Ramos (cell line): ENCODE measurements at regions not wholly inside any gene's neighbourhood (a gene's known extent, or its start where the extent isn't known, plus 50 kb on each side); places are given as distances from the start of the nearest gene placed in this dataset.

Experiments used
- in situ Hi-C: fragments of 300-500 bp; cut with MboI; formaldehyde crosslinking; loops from one replicate; pipeline ENCODE4 v1.14.3; 2022; ENCODE audit warnings: low sequenced_read_pairs; ENCODE audit not compliant: unreplicated experiment

DNA sequence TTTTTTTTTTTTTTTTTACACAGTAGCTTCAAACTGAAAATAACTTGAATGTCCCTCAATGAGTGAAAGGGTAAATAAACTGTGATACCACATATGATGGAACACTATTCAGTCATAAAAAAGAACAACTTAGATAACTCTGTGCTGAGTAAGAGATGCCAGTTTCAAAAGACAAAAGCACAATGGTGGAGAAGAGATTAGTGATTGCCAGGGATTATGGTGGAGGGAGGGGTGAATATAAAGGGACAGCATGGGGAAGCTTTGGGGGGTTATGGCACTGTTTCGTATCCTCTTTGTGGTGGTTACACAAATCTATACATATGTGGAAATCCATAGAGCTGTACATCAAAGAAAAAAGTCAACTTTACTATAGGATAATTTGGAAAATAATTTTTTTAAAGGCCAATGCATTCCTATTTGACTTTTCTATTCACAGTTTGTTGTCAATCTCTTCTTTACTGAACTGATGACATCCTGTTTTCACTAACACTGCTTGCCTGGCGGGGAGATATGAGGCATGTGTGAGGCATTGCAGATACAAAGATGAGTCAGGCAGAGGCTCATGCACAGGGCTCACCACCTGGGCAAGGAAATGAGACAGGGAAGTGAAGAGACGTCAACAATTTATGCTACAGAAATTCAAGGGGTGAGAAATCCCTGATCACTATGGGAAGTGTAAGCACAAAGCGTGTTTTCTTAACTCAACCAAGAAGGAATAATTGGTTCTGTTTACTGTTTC, 302.7 kb downstream of the DUSP10 start:
- in situ Hi-C loops: no loop called here

DNA sequence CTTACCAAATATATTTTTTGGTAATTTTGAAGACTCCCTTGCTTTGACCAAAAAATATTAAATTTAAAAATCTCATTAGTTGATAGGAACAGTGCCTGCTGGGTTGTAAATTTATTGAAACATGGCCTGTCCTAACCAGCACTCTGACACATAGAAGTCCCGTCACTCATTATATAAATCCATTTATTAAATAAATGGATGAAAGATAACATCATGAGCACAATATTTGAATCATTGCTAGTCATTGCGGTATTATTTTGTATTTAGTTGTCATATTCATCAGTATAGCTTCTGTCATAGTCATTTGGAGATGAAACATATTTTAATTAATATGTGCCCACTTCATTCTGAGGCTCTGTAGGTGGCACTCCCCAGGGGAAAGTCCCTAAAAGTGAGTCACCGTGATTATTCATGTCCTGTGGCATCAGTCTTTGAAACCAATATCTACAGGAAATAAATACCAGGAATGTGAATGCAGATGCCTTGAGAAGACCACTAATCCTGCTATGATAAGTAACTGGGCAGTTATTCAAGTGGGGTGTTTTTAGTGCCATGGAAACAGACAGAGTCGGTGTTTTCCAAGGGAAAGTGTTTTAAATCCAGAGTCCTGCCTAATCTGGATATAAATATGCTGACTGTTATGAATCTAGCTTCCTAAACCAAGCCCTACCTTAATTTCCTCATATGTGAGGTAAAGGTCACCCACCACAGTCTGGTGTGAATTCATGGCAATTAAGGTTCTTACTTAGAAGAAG, 302.0 kb downstream of the DUSP10 start:
- in situ Hi-C loops: no loop called here

DNA sequence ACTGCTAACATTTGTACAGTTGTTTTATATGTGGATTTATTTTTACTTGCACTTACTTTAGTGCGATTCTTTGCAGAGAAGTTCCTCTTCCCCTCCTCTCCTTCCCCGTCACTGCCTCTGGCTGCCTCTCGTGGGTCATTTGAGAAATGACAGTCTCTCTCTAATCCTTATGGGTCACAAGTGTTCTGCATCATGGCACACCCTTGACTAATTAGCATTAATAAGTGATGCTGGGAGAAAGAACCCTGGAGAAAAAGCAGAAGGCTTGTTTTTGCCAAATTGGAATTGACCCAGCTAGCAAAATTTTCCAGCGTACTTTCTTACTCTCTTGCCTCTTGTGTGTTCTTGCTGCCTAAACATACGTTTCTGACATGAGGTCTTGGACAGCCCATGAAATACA, 301.2 kb downstream of the DUSP10 start:
- in situ Hi-C loops: no loop called here

DNA sequence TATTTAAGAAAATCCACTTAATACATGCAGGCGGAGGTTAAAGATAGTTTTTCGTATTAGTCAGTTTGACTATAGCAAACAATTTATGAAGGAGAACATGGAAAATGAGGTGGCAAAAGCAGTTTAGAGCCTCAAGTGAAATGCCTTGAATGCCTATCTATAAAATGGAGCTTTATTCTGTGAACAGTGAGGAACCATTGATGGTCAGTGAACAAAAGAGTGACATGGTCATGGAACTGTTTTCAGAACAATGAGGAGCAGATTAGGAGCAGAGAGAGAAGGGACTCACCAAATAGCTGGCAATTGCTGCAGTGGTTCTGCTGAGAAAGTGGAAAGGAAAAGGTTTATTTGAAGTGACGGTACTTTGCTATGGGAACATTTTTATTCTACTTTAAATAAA, 299.8 kb downstream of the DUSP10 start:
- in situ Hi-C loops: no loop called here

DNA sequence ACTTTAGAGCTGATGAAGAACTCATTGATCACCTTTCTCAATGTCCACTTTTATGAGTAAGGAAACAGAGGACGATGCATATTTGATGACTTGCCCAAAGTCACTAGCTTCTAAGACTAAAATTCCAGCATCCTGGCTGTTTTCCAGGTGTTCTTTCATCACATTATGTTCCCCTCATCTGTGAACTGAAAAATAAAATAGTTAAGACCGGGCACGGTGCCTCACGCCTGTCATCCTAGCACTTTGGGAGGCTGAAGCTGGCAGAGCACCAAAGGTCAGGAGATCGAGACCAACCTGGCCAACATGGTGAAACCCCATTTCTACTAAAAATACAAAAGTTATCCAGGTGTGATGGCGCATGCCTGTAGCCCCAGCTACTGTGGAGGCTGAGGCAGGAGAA, 297.5 kb downstream of the DUSP10 start:
- in situ Hi-C loops: no loop called here

DNA sequence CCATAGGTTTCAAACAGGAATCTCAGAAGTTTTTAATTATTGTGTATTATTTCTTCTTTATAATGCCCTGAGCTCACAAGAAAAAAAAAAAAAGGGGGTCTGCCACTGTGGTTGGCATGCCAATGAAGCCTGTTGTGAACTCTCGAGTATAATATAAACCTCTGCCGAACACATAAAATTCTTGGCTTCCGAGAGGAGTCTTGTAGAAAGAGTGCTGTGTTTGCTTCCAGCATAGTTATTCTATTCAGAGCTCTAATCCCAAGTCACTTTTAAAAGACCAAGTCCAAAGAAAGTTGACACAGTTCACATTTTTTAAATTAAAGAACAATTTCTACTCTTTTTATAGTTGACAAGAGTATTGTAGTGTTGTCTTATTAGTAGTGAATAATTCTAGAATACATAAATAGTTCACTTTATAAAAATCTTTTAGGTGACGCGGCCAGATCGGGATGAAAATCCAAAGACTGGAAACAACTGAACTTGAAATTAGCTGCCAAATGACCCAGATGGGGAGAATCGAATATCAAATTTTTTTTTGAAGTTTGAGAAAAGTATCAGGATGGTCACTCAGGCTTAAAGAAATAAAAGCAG, 293.2 kb downstream of the DUSP10 start:
- in situ Hi-C loops: no loop called here

DNA sequence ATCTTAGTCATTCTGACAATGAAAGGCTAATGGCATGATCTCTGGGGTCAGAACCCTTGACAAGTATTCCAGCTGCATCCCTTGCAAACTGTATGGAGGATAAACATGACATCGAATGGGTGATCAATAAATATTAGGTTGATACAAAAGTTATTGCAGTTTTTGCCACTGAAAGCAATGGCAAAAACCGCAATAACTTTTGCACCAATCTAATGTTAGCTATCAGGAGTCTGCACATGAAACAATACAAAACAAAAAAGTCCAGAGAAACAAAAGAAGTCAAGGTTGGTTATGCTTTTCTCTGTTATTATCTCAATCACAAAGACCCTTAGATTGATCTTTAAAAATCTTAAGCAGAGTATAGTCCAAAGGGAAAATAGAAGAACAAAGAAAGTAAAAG, 292.7 kb downstream of the DUSP10 start:
- in situ Hi-C loops: no loop called here

DNA sequence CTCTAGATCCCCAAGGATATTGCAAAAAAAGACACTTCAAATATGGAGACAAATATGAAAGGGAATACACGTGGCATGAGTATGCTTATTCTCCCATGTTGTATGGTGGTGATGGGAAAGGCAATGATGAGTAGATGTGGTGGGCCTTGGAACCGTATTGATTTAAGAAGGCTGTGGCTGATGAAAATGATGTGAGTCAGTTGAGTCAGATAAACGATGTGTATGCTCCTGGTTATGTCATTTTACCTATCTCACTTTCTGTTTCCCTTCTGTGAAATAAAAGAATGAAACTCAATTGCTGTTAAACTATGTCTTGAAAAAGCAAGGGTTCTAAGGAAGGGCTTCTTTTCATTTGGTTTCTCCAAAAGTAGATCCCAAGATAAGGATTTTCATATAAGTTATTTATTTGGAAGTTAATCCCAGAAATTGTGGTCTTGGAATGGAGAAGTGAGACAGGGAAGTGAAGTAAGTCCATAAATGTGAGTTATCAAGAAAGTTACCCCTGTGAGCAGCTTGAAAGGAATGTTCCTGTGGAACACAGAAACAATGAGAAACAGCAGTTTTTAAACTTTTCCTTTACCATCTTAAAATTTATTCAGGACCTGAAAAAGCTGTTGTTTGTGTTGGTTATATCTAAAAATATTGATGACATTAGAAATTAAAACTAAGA, 292.0 kb downstream of the DUSP10 start:
- in situ Hi-C loops: no loop called here

DNA sequence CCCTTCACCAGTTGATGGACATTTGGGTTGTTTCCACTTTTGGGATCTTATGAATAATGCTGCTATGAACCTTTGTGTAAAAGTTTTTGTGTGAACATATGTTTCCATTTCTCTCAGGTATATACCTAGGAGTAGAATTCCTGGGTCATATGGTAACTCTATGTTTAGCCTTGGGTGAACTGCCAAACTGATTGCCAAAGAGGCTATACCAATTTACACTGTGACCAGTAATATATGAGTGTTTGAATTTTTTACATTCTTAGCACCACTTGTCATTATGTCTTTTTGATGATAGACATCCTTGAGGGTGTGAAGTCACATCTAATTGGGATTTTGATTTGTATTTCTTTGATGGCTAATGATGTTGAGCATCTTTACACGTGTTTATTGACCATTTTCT, 290.1 kb downstream of the DUSP10 start:
- in situ Hi-C loops: no loop called here

DNA sequence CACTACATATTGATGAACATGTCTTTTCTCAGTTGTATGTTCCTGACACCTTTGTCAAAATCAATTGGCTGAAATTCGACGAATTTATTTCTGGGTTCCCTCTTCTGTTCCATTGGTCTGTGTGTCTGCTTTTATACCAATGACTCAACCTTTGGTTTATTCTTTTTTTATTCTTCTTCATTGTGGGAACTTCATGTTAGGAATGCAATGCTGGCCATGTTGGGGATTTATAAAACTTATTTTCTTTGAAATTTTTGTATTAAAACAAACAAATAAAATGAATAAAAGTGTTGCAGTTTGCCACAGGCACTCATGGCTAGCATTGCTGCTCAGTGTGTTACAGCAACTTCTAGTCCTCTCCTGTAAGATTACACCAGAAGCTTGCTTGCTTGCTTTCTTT, 287.8 kb downstream of the DUSP10 start:
- in situ Hi-C loops: no loop called here

DNA sequence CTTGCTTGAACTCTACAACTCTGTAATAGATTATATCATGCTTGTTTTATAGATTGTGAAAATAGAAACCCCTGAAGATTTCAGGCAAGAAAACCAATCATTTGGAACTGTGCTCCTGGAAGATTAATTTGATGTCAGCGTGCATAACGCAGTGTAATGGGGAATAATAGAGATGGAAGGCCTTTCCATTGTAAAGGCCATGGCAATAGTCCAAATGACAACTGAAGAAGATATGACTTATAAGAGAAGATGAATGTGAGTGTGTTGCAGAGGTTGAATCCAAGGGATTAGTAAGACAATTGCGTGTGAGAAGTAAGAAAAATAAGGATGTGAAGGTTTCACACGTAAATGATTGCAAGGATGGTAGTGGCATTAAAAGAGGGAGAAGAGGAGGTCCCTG, 285.0 kb downstream of the DUSP10 start:
- in situ Hi-C loops: no loop called here

DNA sequence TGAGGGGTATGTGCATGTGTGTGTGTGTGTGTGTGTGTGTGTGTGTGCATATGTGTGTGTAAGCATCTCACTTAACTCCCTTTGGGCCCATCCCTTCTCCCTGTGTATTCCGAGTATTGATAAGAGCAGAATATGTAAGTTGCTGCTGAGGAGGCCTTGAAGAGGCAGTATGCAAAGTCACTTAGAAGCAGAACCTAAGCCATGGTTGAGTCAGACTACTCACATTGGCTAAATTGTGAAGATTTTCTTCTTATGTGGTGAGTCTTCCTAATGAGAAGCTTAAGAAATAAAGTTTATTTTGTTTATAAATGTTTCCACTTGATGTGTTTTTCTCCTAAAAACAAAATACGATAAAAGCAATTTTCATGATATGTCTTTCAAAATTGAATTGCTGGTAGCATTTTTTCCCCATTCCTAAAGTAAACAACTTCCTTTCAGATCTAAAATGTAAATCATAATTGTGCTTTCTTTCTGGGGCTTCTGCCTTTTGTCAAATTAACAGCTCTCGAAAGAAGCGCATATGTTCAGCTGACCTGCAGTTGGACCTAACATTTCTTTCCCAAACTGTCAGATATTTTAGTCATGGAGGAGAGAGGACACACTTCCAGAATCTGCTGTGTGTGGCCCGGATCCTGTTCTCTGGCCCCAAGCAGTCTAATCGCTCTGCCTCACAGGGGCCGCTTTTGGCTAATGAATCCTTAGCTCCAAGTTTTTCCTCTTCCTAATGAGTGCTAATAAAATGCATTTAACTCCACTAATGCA, 284.0 kb downstream of the DUSP10 start:
- in situ Hi-C loops: no loop called here

DNA sequence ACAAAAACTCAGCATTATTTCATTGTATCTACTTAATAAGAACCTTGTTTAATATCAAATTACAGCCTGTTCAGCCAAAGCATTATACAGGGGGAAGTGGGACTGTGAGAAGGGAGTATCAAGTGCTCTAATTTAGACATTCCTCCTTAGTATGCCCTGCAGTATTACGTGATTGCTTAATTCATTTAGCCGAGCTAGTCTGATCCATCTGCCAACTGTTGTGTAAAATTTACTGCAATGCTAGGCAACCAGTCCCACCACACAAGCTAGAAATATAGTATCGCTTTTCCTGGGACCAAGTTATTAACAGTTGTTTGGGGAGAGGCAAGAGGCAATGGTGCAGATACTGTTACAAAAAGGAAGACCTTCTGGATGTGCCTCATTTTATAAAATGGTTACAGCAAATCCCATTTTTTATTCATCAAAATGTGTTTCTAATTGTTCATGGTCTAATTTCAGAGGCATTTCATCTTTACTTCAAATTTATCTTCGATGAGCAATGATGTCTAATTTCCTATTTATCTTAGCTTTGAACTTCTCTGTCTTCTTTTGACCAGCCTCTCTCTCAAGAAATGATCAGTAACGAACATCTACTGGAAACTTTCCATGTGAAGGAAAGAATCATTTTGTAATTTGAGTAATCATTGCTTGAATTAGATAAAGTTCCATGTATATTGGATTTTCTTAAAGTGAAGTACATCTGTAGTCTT, 283.3 kb downstream of the DUSP10 start:
- in situ Hi-C loops: no loop called here

DNA sequence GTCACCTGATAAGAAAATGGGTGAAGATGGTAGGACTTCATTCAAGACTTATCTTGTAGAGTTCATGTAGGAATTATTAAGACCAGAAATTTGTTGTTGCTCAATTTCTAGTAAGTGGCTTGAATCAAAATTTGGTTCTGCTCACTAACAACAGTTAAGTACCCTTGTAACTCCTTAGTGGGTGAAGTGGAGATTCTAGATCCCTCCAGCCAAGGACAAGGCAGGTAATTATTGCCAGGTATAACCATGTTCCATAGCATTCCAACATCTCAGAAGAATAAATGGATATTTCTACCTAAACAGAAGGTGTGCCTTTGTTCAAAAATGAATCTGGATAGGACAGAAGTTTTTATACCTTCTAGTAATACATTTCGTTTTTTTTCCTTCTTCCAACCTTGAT, 282.3 kb downstream of the DUSP10 start:
- in situ Hi-C loops: no loop called here

DNA sequence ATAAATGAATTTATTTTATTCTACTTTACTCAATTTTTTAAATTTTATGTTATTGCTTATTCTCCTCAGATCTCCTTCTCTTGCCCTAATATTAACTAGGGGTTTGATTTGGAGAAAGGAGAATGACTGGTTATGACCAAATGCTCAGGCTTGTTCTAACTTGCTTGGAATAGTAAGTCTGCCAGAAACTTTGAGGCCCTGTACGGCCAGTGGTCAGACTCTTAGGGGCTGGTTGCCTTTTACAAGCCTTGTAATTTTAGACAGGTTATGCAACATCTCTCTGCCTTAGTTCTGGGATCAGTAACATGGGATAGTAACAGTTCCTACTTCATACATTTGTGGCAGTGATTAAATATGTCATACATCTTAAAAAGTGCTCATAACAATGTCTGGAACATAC, 279.5 kb downstream of the DUSP10 start:
- in situ Hi-C loops: no loop called here

DNA sequence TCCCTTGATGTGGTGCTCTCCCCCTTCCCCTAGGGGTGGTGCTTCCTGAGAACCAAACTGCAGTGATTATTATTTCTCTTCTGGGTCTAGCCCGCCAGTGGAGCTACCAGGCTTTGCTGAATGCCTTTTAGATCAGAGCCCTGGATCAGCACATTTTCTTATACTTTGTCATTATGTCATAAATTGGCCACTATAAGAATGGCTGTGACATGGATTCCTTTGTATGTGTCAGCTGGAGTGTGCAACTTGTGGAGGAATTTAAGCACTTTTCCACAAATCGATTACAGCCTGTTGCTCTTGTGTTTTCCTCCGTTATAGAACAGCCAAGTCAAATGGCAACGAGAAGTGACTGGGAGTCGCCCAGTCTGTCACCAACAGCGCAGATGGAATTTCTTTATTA, 273.3 kb downstream of the DUSP10 start:
- in situ Hi-C loops: no loop called here

DNA sequence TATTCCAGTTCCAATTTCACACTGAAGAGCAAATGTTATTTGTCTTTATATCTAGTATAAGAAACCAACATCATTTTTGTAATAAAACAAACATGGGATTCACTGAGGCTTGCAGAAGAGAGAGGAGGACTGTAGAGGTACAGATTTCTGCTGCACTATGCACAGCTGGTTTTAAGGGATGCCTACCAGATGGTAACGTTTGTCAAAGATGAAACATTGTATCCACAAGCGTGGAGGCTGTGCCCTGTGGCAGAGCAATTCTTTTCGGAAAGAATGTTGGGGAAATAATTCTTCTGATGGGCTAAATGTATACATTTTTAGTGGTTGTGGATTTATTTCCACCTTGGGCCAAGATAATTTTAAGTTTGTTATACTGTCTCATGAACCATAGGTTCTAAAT, 272.4 kb downstream of the DUSP10 start:
- in situ Hi-C loops: no loop called here

DNA sequence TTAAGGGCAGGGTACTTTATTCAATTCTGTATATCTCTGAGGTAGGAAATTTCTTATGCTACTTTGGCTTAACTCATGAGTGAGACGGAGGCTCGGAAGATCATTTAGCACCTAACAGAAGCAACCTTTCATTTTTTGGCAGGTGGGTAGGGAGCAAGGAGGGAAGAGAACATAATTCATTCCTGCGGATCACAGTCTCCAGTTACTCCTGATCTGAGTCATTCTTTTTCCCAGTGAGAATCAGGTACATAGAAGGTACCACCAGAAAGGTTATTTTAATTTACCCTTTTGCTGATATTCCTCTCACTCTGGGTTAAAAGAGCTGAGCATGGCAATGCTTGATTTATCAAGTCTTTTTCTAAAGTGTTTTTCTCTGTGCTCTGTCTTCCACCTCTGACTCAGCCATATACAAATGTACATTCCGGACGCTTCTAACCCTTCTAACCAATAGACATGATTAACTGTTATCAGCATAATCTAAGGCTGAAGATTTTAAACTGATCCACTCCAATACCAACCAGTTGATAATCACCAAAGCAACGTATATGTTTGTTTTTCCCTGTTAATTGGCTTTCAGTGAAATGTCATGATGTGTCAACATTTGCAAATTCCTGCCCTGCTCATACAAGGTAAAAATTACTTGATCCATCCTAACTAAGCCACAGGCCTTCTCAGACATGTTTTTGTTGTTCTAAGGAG, 271.7 kb downstream of the DUSP10 start:
- in situ Hi-C loops: no loop called here

DNA sequence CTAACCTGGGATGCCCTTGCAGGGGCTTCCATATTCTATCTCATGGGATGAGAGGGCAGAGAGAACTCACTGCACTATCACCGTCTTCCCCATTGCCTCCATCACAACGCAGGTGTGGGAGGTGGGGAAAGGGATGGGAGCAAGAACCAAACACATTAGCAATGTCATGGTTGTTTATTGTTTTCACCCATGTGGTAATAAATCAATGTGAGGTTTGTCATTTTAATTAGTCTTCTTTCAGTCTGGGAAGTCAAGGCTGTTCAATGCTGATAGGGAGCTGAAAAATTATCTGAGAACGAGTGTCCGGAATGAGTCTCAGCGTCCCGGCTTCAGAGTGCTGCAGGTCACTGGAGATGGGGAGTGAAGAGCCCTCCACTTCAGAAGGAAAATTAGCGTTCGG, 268.5 kb downstream of the DUSP10 start:
- in situ Hi-C loops: no loop called here
